Activated T-helper 1 cell treated with anti-CD3 and anti-CD28 coated beads, Interleukin-2, amount 50 U/mL, for 16 hours (primary cell): ENCODE measurements at regions not wholly inside any gene's neighbourhood (a gene's known extent, or its start where the extent isn't known, plus 50 kb on each side); places are given as distances from the start of the nearest gene placed in this dataset.

ENCODE experiments used
- DNase-seq, 2 donors: peaks; one replicate each; pipeline ENCODE4 v3.0.0-alpha.2; 2020; ENCODE audit warnings: low read depth in 1 of 2, low spot score in 1 of 2

DNA sequence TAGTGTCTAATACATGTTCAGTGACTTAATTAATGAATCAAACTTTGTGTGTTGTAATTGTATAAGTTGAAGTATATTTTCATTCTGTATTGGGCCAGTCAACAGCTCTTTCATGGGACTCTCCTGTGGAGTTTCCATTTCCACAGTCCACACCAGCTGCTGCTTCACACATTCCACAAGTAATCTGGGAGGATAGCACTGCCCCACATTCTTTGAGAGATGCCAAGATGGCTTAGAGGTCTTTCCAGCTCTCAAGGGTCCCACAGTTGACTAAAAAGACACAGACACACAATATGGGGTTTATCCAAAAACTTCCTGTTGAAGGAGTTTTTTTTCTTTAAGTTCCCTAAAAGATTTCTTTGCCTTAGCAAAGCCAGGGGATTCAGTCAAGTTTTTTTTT is 408.3 kb downstream of the AACS start:
- DNase-seq = no peak

DNA sequence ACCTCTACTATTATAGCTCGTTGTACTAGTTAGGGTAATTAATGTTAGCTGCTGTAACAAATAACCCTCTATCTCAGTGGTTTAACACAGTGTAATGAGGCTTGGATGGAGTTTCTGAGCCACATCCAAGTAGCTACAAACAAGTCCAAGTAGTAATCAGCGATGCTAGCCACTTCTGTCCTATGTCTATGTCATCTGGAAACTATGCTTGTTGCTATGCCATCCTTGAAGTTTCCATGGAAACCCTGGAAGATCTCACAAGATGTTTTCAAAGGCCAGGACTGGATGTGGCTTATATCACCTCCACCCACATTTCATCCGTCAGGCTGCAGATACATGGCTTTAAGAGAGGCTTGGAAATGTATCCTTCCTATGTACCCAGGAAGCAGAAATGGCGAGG is 422.1 kb downstream of the AACS start:
- no peak for DNase-seq

DNA sequence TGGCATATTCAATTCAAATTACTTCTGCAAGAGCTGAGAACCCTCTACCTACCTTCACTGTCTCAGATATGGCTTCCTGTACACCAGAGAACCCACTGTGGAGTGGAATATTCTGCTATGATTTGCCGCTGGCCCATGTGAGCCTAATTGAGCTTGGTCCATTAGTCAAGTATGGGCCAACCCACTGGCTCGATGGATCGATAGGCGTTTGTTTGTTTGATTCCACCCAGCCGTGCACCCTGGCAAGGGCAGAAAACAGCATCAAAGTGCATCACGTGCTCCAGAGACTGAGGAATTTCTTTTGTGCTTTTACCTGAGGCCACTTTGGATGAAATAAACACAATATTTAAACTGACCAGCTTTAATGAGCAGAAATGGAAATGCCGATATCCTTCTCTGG is 426.3 kb downstream of the AACS start:
- DNase-seq = no peak

DNA sequence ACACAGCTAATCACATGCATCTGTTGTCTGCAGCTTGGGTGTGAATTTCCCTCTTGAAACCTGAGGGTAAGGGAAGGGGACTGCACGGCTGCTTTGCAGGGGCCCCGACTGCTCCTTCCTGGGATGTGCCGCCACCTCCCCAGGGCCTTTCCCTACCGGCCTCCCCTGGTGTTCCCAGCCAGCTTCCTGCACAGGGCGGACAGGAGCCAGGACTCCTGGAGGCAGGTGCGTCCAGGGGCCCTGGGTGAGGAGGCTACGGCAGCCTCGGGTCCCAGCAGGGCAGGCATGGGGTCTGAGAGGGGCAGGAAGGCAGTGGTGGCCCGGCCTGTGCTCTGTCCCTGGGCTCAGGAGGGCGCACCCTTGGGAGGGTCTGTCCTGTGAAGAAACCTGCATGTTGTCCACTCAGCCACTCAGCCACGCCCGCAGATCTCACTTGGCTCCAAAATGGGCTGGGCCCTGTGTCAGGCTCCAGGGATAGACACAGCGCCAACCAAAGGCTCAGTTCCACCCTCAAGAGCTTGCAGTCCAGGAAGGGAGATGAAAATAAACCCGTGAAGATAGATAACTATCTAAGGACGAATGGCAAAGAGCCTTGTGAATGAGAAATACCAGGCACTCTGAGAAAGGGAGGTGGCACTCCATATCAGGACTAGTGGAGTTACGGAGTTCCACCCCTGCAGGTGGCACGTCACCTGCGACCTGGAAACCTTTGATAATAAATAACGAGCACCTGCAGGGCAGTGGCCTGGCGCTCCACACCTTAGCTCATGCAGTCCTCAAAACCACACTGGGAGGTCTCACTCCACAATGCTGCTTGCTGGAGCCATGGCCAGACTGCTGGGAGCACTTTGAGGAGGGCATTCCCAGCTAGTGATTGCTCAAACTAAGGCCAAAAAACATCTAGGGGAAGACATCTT is 427.4 kb downstream of the AACS start:
- no peak for DNase-seq

DNA sequence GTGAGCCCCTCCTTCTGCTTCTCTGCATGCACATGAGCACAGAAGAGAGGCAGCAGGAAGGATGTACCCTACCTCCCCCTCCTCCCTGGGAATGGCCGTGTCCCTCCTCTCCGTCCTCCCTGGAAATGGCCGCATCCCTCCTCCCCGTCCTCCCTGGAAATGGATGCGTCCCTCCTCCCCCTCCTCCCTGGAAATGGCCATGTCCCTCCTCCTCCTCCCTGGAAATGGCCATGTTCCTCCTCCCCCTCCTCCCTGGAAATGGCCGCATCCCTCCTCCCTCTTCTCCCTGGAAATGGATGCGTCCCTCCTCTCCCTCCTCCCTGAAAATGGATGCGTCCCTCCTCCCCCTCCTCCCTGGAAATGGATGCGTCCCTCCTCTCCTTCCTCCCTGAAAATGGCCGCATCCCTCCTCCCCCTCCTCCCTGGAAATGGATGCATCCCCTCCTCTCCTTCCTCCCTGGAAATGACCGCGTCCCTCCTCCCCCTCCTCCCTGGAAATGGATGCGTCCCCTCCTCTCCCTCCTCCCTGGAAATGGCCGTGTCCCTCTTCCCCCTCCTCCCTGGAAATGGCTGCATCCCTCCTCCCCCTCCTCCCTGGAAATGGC is 428.6 kb downstream of the AACS start:
- no peak for DNase-seq

DNA sequence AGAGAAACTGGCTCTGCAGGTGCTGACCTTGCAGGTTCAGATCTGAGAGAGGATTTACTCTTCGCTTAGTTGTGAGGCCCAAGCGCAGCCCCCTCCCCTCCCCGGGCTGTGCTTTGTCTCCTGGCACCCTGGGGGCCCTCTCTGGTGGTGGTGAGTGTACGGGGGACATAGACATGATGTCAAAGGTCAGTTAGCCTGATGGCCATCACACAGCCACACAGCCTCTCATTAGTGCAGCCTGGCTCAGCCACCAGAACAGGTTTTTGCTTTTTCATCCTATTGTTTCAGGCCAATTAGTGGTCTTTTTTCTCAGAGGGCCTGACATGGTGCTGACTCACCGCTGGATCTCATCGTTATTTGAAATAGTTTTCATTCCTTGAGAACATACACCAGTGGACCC is 437.9 kb downstream of the AACS start:
- no peak for DNase-seq

DNA sequence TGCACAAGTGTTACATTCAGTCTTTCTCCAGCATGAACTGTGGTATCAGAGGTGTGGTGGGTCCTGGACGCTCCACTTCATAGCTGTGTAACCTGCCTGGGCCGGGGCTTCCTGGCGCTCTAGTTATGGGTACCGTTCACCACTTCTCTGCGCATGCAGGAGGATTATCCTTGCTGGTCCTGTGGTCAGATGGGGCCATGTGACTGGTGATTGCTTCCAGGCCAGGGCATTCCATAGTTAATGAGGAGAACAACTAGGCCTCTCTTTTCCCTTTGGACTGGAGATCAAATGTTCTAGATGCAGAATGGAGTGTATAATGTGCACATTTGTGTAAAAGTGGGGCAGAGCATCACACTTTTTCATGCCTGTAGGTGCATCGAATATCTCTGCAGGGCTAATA is 444.0 kb downstream of the AACS start:
- no peak for DNase-seq

DNA sequence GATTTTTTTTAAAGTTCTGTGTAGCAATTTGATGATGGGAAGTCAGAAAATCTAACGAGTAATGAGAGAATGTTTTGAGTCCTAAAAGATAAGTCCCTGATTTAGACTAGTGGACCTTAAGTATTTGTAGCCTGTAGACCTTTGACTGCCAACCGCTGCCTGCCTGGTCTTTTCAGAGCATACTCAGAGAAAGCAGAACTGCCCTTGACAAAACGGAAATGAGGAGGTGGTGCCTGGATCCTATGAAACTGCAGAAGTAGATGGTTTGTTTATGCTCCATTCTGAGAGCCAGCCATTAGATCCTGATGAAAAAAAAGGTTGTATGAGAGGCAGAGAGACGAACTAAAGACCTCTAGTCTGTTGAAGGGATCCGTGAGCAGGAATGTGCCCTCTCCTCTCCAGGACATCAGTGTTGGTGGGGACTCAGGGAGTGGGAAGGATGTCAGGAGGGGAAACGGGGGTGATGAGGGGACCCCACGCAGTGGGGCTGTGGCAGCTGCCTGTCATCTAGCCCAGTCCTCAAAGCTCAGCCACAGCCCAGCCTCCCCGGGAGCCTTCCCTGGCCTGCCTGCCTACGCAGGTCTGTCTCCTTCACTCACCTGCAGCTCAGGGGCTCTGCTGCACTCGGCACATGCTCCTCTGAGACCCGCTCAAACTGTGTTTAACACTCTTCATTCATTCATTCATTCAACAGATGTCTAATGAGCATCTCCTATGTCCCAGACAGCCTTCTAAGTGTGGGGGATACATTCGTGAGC is 447.5 kb downstream of the AACS start:
- no peak for DNase-seq

DNA sequence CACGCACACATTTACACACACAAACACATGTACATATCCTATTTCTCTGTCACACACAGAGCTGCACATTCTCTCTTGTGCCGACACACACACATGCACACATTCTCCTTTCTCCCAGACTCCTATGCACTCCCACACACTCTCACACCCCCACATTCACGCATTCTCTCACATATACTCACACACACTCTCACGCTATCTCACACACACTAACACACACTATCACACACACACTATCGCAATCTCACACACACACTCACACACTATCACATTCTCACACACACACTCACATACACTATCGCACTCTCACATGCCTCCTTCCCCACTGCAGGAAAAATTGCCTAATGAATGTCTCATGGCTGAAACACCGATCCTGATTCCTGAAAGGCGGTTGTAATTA is 450.7 kb downstream of the AACS start:
- DNase-seq = no peak

DNA sequence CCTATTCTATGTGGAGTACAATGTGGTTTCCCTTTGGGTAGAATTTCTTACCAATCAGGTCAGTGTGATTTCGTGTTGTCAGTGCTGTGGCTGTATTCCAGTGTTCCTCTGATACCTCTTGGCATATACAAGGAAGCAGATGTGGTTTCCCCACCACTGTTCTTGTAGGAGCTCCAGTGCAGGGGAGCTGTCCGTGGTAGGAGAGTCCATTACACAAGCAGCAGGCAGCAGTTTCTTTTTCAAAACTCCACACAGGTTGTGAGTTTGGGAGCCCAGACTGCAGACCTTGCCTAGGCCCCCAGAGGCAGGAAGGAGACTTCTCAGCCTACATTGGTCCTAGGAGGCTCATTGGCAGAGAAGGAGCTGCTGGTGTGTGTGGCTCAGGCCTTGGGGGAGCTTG is 452.8 kb downstream of the AACS start:
- no peak for DNase-seq

DNA sequence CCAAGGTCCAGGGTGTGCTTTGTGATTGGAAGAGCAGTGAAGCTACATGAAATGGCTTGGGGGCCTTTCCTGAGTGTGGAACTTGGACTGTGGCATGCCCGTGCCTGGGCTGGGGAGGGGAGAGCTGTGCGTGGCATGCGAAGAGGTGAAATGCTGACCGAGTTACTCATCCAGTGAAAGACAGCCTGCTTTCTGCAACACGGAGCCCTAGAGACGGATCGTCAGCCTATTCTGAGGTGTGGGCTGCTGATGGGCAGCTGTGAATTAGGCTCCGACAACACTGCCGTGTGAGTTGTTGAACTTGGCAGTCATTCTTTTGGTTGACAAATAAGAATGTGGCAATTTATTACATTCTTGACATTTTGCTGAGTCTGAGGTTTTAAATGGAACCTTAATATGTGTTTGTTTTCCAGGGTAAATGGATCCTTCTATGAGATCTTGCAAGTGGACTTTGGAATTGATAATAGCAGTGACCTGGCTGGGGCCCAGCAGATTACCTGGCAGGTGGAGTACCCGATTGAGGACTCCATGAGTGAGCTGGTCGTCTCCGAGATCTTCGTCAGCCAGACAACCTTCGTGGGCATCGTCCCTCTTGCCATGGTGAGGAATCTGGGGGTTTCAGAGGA is 453.9 kb downstream of the AACS start:
- DNase-seq = no peak

DNA sequence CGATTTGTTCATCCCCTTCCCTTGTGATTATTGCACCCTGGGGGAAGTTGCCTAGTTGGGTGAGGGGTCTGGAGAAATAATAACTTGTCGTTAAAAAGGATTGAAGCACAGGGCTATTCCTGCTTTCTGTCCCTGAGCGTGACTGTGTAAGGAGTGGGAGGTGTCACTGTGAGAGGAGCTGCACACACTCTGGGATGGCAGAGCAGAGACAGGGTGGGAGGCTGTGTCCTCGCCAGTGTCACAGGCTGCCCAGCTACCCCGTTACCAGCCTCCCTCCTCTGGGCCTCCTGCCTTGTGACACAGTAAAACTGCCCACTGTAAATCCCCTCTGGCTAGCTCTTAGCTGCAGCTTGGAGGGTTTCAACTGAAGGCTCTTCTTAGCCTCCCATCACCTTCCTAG is 460.6 kb downstream of the AACS start:
- no peak for DNase-seq

DNA sequence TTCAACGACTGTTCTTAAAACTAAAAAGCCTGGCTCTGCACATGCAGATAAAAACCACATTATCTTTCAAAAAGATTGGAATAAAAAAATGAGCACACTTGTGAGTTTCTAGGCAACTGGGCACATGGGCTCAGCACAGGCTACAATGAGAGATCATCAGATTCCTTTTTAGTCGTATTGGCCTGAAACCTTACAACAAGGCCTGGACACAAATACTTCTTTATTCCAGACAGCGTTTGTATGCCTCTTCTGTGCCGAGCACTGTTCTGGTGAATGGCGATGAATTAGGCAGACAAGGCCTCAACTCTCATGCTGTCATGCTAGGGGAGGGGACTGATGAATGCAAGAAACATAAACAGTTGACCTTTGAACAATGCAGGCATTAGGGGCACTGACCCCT is 463.0 kb downstream of the AACS start:
- no peak for DNase-seq

DNA sequence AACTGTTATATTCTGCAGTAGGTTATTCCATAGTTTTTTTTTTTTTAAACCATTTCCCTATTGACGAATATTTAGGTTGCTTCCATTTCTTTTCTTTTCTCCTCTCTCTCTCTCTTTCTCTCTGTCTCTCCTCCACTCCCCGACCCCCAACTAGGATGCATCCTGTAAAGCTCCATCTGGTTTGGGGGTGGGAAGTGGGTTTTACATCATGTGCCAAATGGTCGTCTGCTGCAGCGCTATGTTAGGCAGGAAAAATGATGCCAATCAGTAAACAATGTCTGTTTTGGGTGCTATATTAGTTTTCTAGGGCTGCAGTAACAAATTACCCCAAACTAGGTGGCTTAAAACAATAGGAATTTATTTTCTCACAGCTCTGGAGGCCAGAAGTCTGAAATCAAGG is 465.0 kb downstream of the AACS start:
- DNase-seq = no peak

DNA sequence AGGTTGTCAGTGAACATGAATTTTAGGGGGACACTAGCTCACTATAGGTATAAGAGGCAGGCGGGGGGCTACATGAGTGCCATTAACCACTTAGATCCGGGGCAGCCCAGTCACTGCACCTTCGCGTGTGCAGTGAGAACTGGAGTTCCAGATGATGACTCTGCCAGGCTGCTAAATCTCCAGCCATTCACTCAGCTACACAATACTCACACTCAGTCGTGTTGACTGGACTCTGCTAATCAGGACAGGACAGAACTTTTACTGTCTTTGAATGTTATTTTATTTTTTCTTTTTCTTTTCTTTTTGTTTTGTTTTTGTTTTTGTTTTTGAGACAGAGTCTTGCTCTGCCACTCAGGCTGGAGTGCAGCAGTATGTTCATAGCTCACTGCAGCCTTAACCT is 465.6 kb downstream of the AACS start:
- no peak for DNase-seq

DNA sequence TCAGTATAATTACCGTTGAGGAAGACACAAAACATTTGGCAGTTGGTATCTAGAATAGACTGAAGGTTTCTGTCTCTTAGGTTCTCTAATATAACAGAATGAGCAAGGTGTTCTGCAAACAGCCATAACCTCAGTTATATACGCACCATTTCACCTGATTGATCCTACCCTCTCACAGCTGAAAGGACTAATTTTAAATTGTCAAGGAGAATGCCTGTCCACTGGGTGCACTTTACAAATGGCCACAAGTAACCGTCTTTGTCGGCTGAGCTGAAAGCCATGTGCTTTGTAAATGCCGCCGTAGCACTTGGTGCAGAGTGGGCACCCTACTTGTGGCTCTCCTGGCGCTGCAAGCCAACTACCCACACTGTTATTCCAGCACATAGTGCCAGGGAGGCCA is 466.3 kb downstream of the AACS start:
- no peak for DNase-seq

DNA sequence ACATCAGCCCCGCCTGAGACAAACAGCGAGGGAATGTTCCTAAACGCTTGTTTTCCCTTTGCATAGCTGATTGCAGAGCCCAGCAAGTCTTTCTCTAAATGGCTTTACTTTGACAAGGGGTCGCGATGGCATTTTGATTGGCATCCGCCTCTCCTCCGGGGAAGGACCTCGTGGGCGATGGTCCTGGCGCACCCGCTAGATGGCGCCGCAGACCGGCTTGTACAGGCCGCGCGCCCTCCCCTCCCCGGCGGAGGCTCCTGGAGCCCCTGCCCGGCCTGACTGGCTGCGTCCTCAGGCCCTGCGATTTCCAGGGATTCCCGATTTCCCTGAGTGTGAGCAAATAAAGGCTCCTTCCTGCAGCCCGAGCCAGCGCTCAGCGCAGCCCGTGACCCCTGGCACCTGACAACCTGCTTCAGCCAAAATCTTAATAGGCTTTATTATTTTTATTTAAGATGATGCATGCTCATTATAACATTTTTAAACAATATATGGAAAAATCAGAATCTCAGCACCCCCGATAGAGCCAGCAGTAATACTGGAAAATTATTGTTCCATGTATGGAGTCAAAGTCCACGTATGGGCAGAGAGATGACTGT is 468.3 kb downstream of the AACS start:
- no peak for DNase-seq

DNA sequence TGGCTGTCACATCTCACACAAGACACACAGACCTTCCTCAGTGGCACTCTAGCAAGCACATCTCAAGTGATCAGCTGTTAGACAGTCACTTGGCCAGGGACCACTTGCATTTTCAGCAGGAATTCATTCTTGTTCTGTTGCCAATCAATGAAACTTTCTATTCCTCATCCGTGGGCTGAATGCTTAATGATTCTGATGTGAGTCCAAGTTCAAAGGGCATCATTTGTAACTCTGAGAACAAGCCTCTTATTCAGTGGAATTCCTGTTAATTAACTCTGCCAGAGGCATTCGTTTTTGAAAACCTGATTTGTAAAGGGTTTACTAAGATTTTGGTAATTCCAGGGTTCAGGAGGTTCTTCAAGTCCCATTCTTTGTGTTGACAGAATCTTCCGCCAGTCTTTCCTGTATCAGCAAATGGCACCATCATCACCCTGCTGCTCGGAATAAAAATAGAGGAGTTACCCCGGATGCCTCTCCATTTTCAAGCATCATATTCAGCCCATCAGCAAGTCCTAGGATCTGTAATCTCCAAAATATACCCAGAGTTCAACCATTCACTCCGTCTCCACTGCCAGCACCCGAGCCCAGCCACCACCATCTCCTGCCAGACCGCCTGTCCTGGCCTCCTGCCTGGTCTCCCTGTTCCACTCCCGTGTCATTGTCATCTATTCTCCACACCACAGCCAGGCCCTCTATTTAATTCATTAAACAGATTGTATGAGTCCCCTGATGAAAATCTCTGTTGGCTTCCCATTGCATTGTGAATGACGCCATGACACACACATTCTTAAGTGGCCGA is 473.4 kb downstream of the AACS start:
- DNase-seq = no peak

DNA sequence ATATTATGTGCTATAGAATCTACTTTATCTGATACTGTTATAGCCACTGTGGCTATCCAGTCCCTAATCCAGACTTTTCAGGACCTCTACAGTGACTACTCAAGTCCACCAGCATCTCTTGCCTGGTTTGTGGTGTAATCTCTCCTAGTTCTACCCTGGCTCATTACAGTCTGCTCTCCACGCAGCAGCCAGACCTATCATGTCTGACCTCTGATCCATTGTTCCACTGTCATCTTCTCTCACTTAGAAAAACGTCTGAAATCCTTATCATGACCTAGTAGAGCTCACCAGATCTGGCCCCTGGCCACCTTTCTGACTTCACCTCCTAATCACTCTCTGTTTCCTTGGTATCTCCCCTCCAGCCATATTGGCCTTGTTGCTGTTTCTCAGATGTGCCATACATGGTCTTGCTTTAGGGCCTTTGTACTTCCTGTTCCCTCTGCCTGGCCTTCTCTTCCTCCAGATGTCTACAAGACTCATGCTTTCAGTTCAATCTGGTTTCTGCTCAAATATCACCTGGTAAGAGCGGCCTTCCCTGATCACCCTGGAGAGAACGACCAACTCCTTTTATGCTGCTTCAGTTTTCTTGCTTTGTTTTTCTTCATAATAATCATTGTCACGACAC is 475.5 kb downstream of the AACS start:
- DNase-seq = no peak

DNA sequence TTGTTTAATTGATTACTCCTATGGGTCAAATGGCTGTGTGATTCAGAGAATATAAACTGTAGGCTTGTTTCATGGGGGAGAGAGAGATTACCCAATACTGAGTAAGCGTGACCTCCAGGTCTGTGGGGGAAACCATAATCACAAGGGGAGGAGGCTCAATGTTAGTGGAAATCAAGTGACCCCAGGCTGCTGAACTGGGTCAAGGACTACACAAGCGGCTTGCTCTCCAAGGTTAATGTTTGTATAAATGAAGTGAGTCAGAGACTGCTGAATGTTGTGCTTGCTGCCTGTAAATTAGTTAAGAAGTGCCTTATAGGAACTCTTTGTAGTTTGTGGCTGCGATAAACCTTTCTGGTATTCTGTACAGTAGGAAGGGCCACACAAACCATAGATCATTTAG is 479.7 kb downstream of the AACS start:
- DNase-seq = no peak
